RPMI7951 (cell line): ENCODE measurements at regions not wholly inside any gene's neighbourhood (a gene's known extent, or its start where the extent isn't known, plus 50 kb on each side); places are given as distances from the start of the nearest gene placed in this dataset.
"Not testable (repeated sequence)": the region's sequence is repeated elsewhere in the genome, so short reads cannot be mapped to it uniquely, and the experiment has no call there.

Source experiments
- DNase-seq: peaks from one replicate; pipeline ENCODE4 v3.0.0-alpha.2; 2012; ENCODE audit warnings: low read depth

- DNase-seq: no peak
Measured at GRCh38 chr6:19395316-19395715, 441.9 kb upstream of the ID4 start.

GRCh38 chr6:19399406-19399805, 437.8 kb upstream of the ID4 start:
- DNase-seq: no peak

- not testable (repeated sequence) for DNase-seq
Measured at GRCh38 chr6:19404884-19405283, 432.3 kb upstream of the ID4 start.

DNA sequence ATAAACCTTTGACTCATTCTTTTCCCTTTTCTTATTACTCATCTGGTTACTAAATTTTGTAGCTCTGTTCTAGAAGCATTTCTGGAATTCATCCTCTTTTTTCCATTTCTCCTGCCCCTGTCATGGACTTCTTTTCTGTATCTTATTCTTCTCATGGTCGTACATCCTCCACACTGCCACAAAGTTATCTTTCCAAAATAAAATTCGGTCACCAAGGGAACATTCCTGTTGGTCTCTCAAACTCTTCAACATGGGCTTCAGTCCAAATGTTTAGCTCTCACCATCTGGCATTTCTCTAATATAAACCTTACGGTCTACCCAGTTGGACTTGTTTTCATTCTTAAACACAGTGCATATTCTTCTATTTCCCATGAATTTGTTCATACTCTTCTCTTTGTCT, 428.8 kb upstream of the ID4 start:
- no peak for DNase-seq

GRCh38 chr6:19410481-19410880, 426.7 kb upstream of the ID4 start:
- DNase-seq: no peak

DNA sequence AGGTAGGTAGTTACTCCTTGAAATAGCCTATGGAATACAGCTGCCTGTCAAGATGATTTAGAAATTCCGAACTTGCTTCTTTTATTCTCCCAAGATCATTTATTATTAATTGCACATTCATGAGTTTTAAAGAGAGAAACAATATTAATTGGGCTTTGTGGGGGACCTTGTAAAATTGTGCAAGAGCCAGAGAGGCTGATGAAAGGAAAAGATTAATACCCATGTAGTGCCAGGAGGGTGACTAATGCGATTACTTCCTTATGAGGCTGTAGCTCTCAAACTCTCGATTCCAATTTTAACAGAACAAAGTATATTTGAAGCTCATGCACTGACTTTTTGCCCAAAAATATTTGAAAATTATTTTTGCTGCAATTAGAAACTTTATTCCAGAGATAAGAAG, 423.8 kb upstream of the ID4 start:
- no peak for DNase-seq

GRCh38 chr6:19415605-19416326, 421.4 kb upstream of the ID4 start:
- DNase-seq: no peak

DNA sequence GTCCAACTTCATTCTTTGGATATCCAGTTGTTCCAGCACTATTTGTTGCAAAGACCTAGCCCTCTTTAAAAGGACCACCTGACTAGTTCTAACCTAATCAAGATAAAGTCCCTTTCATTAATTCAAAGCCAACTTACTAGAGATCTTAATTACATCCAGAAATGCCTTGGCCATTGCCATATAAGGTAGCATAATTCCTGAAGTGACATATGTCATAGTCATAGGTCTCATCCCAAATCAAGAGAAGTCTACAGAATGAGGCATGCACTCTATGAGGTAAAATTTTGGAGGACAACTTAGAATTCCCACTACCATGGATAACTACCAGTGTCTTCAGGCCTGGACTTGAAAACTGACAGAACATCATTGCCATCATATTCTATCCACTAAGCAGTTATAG, 420.4 kb upstream of the ID4 start:
- no peak for DNase-seq

DNA sequence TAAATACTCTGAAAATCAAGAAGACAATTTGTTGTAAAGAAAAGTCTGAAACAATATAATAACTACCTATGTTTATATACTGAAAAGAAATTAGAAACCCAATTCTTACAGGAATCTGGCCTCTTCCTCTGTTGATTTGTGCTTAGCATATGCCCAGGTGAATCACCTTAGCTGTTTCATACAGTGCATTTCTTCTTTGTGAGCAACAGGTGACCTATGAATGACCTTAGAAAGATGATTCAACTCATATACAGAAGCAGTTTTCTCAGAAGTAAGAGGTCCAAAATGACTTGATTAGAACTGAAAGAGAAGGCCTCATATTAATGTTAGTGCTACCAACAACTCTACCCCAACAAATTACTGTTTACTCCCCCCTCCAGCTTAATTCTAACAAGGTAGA, 419.5 kb upstream of the ID4 start:
- no peak for DNase-seq

- DNase-seq: no peak
Measured at GRCh38 chr6:19424853-19425252, 412.3 kb upstream of the ID4 start.

DNA sequence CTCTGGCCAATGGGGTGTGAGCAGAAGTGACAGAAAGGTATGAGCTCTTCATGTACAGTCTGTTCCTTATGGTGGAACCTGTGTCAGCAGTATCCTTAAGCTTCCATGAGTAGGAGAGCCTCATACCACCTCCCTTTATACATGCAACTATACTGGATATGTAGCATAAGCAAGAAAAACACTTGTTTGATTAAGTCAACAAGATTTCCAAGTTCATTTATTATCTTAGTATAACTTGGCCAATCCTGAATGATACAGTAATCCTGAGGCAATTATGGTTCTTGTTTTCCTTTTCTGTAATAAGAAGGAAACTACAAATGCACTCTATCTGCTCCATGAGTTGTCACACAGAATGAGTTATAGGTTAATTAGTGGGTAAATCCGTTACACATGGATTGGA, 409.6 kb upstream of the ID4 start:
- DNase-seq: no peak

DNA sequence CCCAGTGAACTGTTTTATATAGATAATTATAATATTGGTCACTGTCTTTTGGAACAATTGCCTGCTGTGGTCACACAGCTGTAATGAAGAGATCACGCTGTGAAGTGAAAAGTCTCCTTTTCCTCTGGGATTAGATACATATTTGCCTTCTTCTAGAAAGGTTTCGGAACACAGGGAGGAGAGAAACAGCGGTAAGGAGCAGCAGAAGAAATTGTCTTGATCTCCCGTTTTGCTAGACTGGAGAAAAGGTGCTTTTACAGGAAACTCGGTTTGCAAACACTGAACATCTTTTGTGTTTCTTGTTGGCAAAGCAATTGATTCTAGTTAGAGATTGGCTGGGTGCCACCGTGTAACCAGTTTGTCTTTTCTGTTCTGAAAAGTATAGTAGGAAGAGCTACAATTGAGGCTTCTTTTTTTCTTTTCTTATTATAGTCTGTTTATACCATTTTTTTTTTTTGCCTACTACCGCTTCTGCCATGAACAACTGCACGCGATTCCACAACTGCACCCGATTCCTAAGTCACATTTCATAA, 404.1 kb upstream of the ID4 start:
- DNase-seq: no peak

- no peak for DNase-seq
Measured at GRCh38 chr6:19434065-19434464, 403.1 kb upstream of the ID4 start.

DNA sequence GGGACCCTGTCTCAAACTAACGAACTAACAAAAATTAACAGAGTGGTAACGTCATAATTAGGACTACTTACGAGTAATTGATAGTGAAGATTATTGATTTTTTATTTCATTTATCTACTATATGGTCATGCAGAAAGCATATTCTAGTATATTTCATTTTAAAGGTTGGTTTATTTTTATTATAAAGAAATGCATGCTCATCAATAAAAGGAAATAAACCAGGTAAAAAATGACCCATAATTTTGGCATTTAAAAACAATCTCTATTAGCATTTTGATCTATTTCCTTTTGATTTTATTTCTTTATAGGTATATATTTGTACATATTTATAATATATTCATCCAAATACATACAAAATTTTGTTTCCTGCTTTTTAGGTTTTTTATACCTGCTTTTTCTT, 401.4 kb upstream of the ID4 start:
- DNase-seq: no peak

- no peak for DNase-seq
Measured at GRCh38 chr6:19438566-19439353, 398.4 kb upstream of the ID4 start.

GRCh38 chr6:19440531-19440930, 396.6 kb upstream of the ID4 start:
- DNase-seq: no peak

GRCh38 chr6:19443411-19443810, 393.8 kb upstream of the ID4 start:
- DNase-seq: no peak

DNA sequence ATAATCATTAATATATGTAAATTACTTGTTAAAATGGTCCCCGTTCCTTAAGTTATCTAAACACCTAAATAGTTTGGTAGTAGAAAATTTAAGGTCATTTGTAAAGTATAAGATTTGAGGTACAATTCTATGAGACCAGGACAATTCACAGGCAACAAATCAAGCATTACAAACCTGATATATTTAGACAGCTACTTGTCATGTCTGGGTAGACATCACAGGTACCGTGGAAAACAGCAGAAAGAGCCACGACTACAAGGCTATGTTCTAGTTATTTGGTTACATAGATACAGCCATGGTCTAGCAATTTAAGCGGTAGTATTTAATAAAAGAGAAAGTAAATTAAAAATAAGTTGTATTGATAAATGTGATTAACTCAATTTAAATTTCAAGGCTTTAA, 393.1 kb upstream of the ID4 start:
- DNase-seq: no peak

- DNase-seq: no peak
Measured at GRCh38 chr6:19444481-19444880, 392.7 kb upstream of the ID4 start.

DNA sequence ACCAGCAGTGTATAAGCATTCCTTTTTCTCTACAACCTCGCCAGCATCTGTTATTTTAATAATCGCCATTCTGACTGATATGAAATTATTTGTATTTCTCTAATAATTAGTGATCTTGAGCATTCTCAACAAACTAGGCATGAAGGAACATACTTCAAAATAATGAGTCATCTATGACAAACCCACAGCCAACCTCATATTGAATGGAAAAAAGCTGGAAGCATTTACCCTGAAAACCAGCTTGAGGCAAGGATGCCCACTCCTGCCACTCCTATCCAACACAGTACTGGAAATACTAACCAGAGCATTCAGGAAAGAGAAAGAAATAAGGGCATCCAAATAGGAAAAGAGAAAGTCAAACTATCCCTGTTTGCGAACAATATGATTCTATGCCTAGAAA, 390.6 kb upstream of the ID4 start:
- no peak for DNase-seq

DNA sequence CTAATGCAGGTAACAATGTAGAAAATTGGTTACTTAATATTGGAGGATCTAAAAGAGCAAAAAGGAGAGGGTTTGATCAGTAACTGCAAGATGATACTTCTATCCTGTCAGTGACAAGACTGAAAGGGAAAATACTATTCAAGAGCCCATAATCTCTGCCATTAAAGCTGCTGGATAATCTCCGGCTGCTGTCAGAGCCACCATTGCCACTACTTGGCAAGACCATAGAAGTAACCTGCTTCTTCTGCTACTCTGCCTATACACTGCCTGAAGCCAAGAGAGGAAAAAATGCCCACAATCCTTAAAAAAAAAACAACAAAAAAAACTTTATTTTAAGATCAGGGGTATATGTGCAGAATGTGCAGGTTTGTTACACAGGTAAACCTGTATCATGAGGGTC, 386.5 kb upstream of the ID4 start:
- DNase-seq: no peak

DNA sequence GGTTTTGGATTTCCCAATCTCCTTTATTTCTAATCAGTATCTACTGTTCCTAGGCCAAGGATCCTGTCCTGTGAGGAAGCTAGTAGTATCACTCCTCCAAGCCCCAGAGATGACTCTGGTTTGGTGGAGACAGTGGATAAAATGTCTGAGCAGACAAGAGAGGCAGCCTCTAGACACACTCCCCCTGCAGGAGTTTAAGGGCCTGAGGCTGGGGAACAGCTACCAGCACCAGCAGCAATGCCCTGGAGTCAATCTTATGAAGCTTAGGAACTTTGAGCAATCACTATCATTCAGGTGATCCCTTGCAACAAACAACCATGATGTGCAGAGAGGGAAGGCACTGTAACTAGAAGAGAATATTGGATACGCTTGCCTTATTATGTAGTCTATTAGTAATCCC, 384.7 kb upstream of the ID4 start:
- DNase-seq: no peak

DNA sequence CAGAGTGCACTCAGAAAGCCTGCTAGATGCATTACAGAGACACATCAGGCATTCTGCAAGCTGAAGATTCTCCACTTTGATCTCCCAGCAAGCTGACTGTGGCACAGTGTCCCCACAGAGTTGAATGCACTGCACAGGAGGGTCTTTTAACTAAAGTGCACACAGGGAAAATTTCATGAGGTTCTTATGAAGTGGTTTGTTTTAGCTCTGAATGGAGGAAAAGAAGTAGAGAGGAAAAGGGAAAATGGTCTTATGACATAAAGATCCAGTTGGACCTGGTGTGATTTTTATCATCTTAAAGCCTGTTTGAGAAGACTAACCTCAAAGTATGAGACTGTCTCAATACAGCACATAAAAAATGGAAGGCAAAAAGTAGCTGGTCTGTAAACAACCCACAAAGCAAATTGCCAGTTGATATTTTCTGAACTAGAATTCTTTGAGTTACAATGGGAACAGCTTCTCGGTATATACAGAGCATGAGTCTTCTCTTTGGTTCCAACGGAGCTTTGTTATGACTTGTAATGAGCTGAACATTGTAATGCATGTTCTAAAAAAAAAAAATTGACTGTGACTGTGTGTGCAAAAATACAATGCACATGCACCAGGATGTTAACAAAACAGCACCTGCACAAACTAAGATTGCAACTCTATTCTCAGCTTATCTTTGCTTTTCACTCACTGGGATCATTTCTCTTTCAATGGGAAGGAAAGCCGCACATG, 383.0 kb upstream of the ID4 start:
- DNase-seq: no peak
